Ascending aorta (tissue), 2 donors: ENCODE measurements at regions not wholly inside any gene's neighbourhood (a gene's known extent, or its start where the extent isn't known, plus 50 kb on each side); places are given as distances from the start of the nearest gene placed in this dataset.

Source experiments
- DNase-seq, 2 donors: peaks; one replicate each; pipeline ENCODE4 v3.0.0-alpha.2; 2019; ENCODE audit warnings: low spot score in 2 of 2
- H3K27ac ChIP-seq, 2 donors: fragments of 200-600 bp; sonication (generic); one replicate each; pipeline ENCODE4 v1.5.1; 2016 to 2017; ENCODE audit warnings: mild to moderate bottlenecking in 1 of 2
- H3K27me3 ChIP-seq: fragments of 200-600 bp; sonication (generic); one replicate; pipeline ENCODE4 v1.5.1; 2017
- H3K36me3 ChIP-seq, 2 donors: fragments of 200-600 bp; sonication (generic); one replicate each; pipeline ENCODE4 v1.5.1; 2016
- H3K4me1 ChIP-seq, 2 donors: fragments of 200-600 bp; sonication (generic); one replicate each; pipeline ENCODE4 v1.5.1; 2016 to 2017; ENCODE audit warnings: mild to moderate bottlenecking in 1 of 2
- H3K4me3 ChIP-seq, 2 donors: fragments of 200-600 bp; sonication (generic); one replicate each; pipeline ENCODE4 v1.5.1; 2016 to 2017; ENCODE audit warnings: mild to moderate bottlenecking in 1 of 2
- H3K9me3 ChIP-seq, 2 donors: fragments of 200-600 bp; sonication (generic); one replicate each; pipeline ENCODE4 v1.5.1; 2016
- CTCF ChIP-seq, 3 experiments: fragments of 200-600 bp in 2 of 3; fragments of 450-650 bp in 1 of 3; sonication (generic) in 2 of 3; IDR thresholded peaks; one replicate each; pipeline ENCODE4 v1.5.1; 2016 to 2019; ENCODE audit warnings: antibody characterized with exemption in 3 of 3, mild to moderate bottlenecking in 1 of 3, moderate library complexity in 1 of 3
- intact Hi-C: fragments of 100-400 bp; cut with DNase I; formaldehyde crosslinking; loops from one replicate; pipeline ENCODE4 v1.15.1; 2023

DNA sequence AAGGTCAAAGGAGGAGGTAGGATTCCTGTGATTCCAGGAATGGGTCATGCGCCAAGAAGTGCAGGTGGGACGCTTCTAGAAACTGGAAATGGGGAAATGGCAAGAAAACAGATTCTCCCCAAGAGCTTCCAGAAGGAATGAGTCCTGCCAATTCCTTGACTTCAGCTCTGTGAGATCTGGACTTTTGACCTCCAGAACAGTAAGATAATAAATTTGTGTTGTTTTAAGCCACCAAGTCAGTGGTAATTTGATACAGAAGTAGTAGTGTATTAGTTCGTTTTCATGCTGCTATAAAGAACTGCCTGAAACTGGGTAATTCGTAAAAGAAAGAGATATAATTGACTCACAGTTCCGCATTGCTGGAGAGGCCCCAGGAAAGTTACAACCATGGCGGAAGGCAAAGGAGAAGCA lies 178.6 kb upstream of the GALNT17 start:
- no peak overlapping the region for H3K4me3 ChIP-seq
- TF ChIP-seq CTCF (IDR thresholded peaks at IDR 0.05) = no peak
- no peaks in the 10 kb centered on the region for H3K9me3 ChIP-seq
- H3K36me3 ChIP-seq = no peaks in the 10 kb centered on the region
- H3K27ac ChIP-seq = no peak overlapping the region
- intact Hi-C loops = no loop called here
- no peaks in the 10 kb centered on the region for H3K27me3 ChIP-seq
- H3K4me1 ChIP-seq = no peaks in the 10 kb centered on the region
- no peak for DNase-seq

DNA sequence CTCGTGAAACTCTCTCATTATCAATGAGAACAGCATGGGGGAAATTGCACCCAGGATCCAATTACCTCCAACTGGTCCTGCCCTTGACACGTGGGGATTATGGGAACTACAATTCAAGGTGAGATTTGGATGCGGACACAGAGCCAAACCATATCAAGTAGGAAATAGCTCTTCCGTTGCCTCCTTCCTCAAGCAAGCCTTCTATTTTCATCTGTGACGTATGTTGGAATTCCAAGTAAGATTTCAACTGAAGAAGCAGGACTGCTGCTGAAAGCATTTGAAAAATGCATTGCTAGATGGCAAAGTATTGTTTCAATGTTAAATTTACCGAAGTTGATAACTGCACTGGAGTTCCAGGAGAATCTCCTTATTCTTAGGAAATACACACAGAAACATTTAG lies 178.1 kb upstream of the GALNT17 start:
- no peaks in the 10 kb centered on the region for H3K9me3 ChIP-seq
- no peaks in the 10 kb centered on the region for H3K27me3 ChIP-seq
- H3K27ac ChIP-seq = no peak overlapping the region
- no peak for TF ChIP-seq CTCF (IDR thresholded peaks at IDR 0.05)
- no peak overlapping the region for H3K4me3 ChIP-seq
- no peak for DNase-seq
- no peaks in the 10 kb centered on the region for H3K36me3 ChIP-seq
- H3K4me1 ChIP-seq = no peaks in the 10 kb centered on the region
- intact Hi-C loops = no loop called here

GRCh38 chr7:70972693-70973092 lies 159.3 kb upstream of the GALNT17 start:
- Histone ChIP-seq H3K27me3 (no peaks in the 10 kb centered on the region), H3K4me1 (no peaks in the 10 kb centered on the region), H3K27ac (no peak overlapping the region), H3K9me3 (no peaks in the 10 kb centered on the region), H3K36me3 (no peaks in the 10 kb centered on the region), H3K4me3 (no peak overlapping the region)
- DNase-seq = no peak
- no peak for TF ChIP-seq CTCF (IDR thresholded peaks at IDR 0.05)
- intact Hi-C loops = no loop called here

- DNase-seq = no peak
- Histone ChIP-seq H3K4me1 (no peaks in the 10 kb centered on the region), H3K9me3 (no peaks in the 10 kb centered on the region), H3K36me3 (no peaks in the 10 kb centered on the region), H3K4me3 (no peak overlapping the region), H3K27ac (no peak overlapping the region), H3K27me3 (no peaks in the 10 kb centered on the region)
- intact Hi-C loops = no loop called here
- TF ChIP-seq CTCF (IDR thresholded peaks at IDR 0.05) = no peak
Observed at GRCh38 chr7:70975754-70976153, 156.2 kb upstream of the GALNT17 start.

DNA sequence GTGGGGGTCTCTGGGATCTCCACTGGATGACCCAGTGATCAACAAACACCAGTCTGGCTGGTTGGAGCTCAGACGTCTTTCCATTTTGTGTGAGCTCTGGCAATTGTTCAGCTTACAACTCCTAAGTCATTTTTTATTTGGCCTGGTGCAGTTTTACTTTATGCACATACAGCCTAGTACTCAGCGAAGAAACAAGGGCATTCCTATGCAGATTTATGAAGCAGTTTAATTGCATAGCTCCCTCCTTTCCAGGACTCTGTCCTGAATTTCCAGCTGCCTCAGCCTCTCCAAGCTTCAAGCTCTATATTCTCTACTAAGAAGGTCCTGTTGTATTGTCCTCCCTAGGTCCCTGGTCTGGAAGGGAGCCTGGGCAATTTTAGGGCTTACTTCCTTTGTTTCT lies 145.6 kb upstream of the GALNT17 start:
- H3K4me1 ChIP-seq = no peaks in the 10 kb centered on the region
- intact Hi-C loops = no loop called here
- no peak overlapping the region for H3K4me3 ChIP-seq
- H3K27ac ChIP-seq = no peak overlapping the region
- H3K27me3 ChIP-seq = no peaks in the 10 kb centered on the region
- no peak for TF ChIP-seq CTCF (IDR thresholded peaks at IDR 0.05)
- no peaks in the 10 kb centered on the region for H3K9me3 ChIP-seq
- DNase-seq = no peak
- no peaks in the 10 kb centered on the region for H3K36me3 ChIP-seq

GRCh38 chr7:70994176-70994575 lies 137.8 kb upstream of the GALNT17 start:
- no peaks in the 10 kb centered on the region for H3K36me3 ChIP-seq
- no peak for TF ChIP-seq CTCF (IDR thresholded peaks at IDR 0.05)
- no peak overlapping the region for H3K27ac ChIP-seq
- intact Hi-C loops = no loop called here
- no peak overlapping the region for H3K4me3 ChIP-seq
- no peaks in the 10 kb centered on the region for H3K9me3 ChIP-seq
- no peaks in the 10 kb centered on the region for H3K27me3 ChIP-seq
- H3K4me1 ChIP-seq = no peaks in the 10 kb centered on the region
- DNase-seq = no peak
